ENCODE measurements at regions not wholly inside any gene's neighbourhood (a gene's known extent, or its start where the extent isn't known, plus 50 kb on each side); places are given as distances from the start of the nearest gene placed in this dataset.
A peak's percentile ranks its signal among the peaks of the same experiment; 100 is the strongest.

GRCh38 chr5:106420102-106420501, 1250.6 kb downstream of the EFNA5 start (continued):
- no peak for TF ChIP-seq REST (IDR thresholded peaks at IDR 0.05; ENCODE audit: low read depth, low read length)
- no peak for TF ChIP-seq FOXM1 (IDR thresholded peaks at IDR 0.05; ENCODE audit: low read depth)
- no peak for TF ChIP-seq PBX3 (IDR thresholded peaks at IDR 0.05)
- TF ChIP-seq JUND (IDR thresholded peaks at IDR 0.05), result no peak
- TF ChIP-seq MEF2A (IDR thresholded peaks at IDR 0.05; ENCODE audit: borderline replicate concordance, low read depth), result no peak
- TF ChIP-seq CHD2 (IDR thresholded peaks at IDR 0.05; ENCODE audit: low read length, partially characterized antibody), result no peak
- TF ChIP-seq FOXJ3 (CRISPR knock-in tag; IDR thresholded peaks at IDR 0.05), result no peak

GRCh38 chr5:106418196-106418595, 1252.5 kb downstream of the EFNA5 start:
- Histone ChIP-seq H3K4me3 (ENCODE audit: low read depth in 2 of 2, low read length in 1 of 2) (no peak overlapping the region), H3F3A (replicated peaks; ENCODE audit: insufficient read depth) (no peaks in the 10 kb centered on the region), H3K9me2 (no peaks in the 10 kb centered on the region), H3K4me1 (ENCODE audit: control insufficient read depth in 1 of 2, insufficient read depth in 2 of 2, low read depth in 1 of 2, low read length in 1 of 2) (no peaks in the 10 kb centered on the region), H3K79me2 (ENCODE audit: insufficient read depth) (no peaks in the 10 kb centered on the region), H3K27me3 (ENCODE audit: insufficient read depth) (no peaks in the 10 kb centered on the region), H3K27ac (ENCODE audit: low read depth in 2 of 2, low read length in 1 of 2) (no peak overlapping the region), H2AFZ (ENCODE audit: low read depth) (peak overlapping the region; percentile 45; the same call in 1 of the 2 replicates), H3K9me3 (no peaks in the 10 kb centered on the region), H3K36me3 (replicated peaks in 1 of 2; ENCODE audit: control insufficient read depth in 1 of 2, insufficient read depth in 2 of 2, low read length in 1 of 2) (no peaks in the 10 kb centered on the region), H3K4me2 (no peak overlapping the region), H3K9ac (no peak overlapping the region), H4K20me1 (ENCODE audit: insufficient read depth) (no peaks in the 10 kb centered on the region)
- TF ChIP-seq MEF2A (IDR thresholded peaks at IDR 0.05; ENCODE audit: borderline replicate concordance, low read depth) (no peak), POLR2AphosphoS5 (IDR thresholded peaks at IDR 0.05; ENCODE audit: low read depth, low read length) (no peak), FOXM1 (IDR thresholded peaks at IDR 0.05; ENCODE audit: low read depth) (no peak), TCF12 (IDR thresholded peaks at IDR 0.05) (no peak), EP300 (IDR thresholded peaks at IDR 0.05; ENCODE audit: borderline replicate concordance in 1 of 2, low read depth in 1 of 2, low read length in 1 of 2) (no peak), USF1 (IDR thresholded peaks at IDR 0.05; ENCODE audit: borderline replicate concordance, low read depth) (no peak), PBX3 (IDR thresholded peaks at IDR 0.05) (no peak), MAX (IDR thresholded peaks at IDR 0.05; ENCODE audit: low read depth) (no peak), CTCF (IDR thresholded peaks at IDR 0.05) (no peak), RFX5 (IDR thresholded peaks at IDR 0.05; ENCODE audit: low read length) (no peak)
- 85% methylated on average over 2 of the region's 2 CpGs for WGBS (ENCODE audit: low lambda C conversion rate)
- ChIA-PET POLR2A (no interaction called here), CTCF (no interaction called here)
- no peak for DNase-seq
